T-helper 1 cell (primary cell): ENCODE measurements at regions not wholly inside any gene's neighbourhood (a gene's known extent, or its start where the extent isn't known, plus 50 kb on each side); places are given as distances from the start of the nearest gene placed in this dataset.

Experiments
- DNase-seq, 5 donors: peaks; one replicate each; pipeline ENCODE4 v3.0.0-alpha.2; 2012 to 2020

DNA sequence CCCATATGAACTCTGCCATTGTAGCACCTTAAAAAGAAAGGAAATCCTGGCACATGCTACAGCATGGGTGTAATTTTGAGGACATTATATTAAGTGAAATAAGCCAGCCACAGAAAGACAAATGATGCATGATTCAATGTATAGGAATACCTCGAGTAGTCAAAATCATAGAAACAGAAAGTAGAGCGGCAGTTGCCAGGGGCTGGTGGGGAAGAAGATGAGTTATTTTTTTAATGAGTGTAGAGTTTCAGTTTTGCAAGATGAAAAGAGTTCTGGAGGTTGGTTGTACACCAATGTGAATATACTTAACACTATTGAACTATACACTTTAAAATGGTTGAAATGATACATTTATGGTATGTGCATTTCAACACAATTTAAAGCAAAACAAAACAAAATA is 133.0 kb downstream of the ZDHHC21 start:
- peak in 1 of 5 donors; percentile 33 for DNase-seq

DNA sequence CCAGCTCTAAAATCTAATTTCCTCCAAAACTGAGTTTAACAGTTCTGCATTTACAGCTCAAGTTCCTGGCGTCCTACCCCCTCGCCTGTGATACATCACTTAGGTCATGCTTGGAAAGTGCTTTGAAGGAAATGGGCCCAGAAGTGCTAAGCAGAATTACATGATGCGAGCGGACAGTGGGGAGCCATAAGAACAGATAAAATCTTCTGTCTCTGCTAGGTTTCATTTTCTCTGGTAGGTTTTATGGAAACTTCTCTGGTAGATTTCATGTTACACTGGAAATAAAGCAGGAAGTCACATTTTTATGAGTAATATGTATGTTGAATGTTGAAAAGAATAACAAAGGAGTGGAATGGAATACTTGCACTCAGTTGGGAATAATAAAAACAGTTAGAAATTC is 138.3 kb downstream of the ZDHHC21 start:
- no peak for DNase-seq

DNA sequence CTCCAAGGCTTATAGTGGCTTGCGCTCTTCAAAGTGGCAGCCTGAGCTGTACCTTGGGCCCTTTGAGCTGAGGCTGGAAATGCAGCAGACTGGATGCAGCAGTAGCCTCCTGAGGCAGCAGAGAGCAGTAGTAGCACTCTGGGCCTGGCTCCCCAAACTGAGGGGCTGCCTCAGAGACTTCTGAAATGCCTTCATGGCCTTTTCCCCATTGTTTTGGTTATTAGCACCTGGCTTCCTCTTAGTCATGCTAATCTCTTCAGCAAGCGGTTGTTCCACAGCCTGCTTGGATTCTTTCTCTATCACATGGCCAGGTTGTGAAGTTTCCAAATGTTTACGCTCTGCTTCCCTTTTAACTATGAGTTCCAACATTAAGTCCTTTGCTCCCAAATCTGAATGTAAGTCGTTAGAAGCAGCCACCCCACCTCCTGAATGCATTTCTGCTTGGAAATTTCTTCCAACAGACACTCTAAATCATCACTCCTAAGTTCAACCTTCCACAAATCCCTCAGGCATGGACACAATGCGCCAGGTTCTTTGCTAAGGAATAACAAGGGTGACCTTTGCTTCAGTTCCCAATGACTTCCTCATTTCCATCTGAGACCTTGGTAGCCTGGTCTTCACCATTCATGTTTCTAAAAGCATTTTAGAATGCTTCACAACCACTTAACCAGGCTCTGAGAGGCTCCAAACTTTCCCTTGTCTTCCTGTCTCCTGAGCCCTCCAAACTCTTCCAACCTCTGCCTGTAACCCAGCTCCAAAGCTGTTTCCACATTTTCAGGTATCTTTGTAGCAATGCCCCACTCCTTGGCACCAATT is 145.8 kb downstream of the ZDHHC21 start:
- DNase-seq: no peak

DNA sequence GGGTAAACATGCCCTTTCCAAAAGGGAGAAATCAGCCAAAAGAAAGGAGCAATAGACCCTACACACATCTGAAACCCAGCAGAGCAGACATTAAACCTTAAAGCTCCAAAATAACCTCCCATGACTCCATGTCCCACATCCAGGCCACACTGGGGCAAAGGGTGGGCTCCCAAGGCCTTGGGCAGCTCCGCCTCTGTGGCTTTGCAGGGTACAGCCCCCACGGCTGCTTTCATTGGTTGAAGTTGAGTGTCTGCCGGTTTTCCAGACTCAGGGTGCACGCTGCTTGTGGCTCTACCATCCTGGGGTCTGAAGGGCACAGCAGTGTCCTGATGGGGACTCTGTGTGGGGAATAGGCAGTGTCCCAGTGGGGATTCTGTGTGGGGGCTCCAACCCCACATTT is 146.5 kb downstream of the ZDHHC21 start:
- DNase-seq: no peak

DNA sequence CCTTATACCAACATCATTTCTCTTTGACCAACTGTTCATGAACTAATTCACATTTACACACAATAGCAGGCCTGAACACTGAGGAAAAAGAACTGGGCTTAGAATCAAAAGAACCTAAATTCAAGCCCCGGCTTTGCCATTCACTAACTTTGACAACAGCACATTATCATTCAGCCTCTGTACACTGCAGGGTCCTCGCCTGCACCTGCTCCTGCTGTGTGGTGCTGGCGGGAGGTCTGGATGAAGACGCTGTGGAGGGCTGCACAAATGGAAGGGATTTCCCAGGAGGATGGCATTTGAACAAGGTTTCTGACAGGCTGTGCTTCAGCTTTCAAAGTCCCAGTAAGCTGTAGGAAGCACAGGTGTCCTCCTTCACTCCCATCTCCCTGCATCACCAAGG is 151.2 kb downstream of the ZDHHC21 start:
- DNase-seq: no peak

DNA sequence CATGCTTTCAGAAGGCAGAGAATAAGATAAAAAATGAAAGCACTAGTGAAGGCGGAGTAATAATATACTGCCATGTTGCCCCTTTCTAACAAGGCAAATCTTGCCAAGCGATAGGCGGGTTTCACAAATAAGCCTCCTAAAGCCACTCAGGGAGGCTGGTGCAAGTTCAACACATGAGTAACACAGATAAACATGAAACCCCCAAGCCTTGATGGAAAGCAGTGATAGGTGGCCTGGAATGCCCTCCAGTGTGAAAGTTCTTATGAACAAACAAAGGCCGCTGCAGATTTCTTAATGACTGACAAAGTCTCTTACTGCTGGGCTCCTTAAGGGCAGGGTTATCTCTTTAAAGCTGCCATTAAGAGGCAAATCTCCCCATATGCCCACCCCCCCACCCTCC is 154.7 kb downstream of the ZDHHC21 start:
- DNase-seq: no peak

DNA sequence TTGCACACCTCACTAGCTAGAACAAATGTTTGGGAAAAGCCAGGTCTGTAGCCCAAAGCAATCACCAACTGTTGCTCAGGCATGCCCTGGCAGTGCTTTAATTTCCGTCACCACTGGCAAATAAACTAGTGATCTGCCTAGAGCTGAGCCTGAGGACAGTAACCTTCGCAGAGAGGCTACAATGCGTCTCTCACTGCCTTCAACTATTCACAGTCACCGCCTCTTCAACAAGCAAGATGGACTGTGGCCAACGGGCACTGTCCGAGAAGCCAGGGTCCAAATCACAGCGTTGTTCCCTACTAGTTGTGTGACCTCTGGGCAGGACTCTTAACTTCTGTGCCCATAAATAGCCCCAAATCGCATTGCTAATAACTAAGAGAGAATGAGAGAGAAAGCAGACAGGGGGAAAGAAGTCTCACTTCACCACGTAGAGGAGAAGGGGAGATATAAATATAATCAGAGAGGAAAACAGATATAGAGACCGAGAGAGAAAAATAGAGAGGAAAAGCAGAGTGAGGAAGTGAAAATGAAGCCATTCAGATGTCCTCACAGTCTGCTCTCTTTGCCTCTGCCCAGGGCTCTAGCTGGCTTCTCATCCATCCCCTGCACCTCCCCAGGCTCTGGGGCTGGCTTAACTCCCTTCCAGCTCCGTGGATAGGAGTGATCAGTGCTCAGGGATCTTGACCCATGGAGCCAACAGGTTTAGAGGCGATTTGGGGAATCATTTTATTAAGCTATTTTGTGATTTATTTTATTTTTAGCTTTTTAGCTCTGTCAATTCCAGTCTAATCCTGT is 157.9 kb downstream of the ZDHHC21 start:
- no peak for DNase-seq

DNA sequence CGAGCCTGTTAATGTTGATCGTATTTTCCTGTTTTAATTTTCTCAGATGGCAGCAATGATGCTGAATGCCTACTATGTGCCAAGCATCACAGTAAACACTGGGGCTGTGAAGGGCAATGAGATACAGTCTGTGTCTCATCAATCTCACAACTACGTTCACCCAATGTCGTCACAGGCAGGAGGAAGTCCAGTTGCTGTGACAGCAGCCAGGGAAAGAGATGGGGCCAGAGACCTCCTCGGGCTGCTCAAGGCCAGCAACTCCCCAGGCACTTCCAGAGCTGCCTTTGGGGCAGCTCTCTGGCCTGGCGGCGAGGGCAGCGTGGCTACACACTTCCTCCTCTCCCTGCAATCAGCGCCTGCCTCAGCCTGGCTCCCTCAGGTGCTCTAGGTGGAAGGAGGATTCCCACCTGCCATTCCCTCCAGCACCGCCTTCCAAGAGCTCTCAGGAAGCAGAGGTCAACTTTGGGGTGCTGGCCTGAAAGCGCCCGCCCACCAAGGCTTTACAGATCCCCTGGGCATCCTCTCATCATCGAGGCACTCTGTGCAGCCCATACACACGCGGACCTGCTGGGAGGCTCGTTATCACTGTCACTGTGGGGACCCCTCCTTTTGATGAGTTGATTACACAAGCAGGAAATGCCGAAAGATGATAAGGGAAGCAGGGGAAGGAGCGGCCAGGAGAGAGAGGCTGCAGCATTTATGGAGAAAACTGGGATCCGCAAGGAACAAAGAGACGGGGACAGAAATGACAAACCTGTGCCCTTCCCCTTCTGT is 159.2 kb downstream of the ZDHHC21 start:
- DNase-seq: no peak

DNA sequence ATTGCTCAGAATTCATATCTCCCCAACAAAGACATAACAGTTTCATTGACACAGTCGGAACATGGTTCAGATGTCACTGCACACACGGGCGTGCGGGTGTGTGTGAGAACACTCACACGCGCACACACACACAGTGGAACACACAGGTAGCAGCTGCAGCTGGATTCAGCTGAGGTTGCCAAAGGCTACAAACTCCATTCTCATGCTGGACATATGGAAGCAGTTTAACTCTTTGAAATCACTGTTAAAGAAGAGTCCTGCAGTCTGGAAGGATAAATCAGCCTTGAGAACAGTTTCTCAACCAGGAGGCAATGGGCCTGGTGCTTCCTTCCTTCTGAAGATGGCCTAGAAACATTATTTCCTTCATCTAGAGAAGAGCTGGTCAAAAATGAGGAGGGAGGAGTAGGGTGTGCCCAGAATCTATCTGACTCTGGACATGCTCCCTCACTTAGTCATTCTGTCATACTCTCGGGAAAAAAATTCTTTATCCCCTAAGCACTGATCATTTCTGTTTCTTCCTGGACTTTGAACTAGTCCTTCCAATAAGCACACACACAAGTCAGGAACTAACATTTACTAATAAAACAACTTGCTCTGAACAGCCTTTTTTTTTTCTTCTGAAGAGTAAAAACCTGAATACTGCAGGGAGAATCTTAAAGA is 160.6 kb downstream of the ZDHHC21 start:
- no peak for DNase-seq

DNA sequence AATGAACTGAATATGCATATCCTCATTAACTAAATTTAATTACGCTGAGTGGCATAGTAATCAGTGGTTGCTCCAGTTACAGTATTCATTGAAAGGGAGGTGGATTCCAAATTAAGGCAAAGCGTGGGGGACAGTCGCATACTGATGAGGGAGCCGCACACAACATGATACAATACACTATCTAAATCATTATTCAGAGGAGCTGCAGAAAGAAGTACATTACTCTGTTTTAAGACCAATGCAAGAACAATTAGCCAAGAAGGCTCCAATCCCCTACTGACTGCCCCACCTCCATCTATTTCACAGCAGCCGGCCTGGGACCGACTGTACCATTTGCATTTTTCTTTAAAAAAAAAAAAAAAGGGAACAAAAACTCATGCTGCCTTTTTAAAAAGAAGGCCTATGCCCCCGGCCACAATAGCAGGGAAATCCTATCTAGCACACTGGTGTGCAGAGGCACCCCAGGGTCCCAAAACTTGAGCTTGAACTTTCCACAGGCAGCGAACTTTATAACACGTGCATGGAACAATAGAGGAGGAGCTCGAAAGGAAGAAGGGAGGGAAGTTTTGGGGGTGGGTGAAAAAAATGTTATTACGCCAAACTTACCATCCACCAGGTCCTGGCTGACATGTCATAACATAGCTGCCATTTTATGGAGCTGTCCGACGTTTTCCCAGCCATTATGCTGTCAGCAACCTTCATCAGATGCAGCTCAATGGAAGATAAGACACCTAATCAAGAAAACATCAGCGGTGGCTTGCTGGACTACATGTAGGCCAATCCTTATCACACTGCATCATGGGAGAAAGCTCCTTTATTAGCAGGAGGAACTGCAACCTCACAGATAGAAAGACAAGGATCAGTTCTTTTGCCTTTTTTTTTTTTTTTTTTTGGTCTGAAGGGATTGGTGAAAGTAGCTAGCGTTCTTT is 161.6 kb downstream of the ZDHHC21 start:
- no peak for DNase-seq

DNA sequence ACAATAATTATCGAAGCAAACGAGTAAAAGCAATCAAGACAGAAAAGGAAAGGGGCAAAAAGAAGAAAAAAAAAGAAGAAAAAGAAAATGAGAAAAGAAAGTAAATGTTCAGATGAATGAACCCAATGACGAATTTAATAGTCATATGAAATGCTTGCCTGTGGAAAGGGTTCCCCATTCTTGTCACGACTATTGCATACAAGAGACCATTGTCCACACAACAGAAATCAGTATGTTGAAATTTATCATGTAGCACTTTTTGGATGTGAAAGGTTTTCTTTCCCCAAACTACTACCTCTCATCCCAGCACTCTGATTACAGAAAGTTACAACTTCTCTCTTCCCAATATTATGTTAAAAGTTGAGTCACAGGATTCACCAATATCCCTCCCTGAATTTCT is 162.4 kb downstream of the ZDHHC21 start:
- DNase-seq: no peak

DNA sequence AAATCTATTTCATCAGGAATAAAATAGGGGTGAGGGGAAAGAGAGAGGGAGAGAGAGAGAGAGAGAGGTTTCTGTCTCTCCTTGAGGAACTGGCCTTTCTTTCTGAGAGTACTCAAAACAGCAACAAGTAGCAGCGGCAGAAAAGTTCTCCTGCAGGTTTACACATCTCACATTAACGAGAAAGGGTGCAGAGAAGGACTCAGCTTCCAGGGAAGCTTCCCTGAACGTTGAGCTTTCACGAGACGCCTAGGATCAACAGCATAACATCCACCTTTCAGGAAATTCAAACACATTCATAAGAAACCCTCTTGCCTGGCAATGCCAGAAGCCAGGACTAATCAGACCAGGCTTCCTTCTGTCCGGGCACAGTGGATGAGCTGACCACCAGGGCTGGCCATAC is 162.9 kb downstream of the ZDHHC21 start:
- DNase-seq: no peak

DNA sequence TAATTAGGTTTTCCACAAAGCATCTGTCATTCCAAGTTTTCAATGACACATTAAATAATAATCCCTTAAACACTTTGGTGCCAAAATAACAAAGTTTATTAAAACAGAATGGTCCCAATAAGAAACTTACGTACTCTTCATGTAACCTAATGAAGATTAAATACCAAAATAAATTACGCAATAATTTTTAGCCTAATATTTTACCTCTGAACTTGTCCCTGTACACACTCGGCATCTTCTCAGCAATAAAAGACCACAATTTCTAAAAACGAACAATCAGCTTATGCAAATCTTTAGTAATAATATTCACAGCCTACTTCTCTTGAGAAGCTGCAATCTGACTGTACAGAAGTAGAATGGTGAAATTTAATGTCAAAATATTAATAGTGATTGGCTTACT is 163.6 kb downstream of the ZDHHC21 start:
- no peak for DNase-seq

DNA sequence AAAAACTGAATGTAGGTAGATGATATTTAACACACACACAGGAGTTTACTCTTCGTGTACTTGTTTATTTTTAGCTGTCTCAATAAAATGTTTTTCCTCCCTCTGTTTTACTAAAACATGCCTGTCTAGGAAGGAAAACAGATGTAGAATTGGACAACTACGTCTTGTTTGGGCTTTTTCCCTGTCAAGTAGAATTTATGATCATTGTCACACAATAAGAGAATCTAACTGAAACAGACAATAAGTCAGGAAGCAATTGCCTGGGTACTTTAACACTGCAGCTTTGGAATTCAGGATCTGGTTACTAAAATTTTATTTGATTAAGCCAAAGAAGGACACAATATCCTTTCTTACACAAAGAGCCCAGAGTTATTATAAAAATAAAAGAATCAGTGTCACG is 164.2 kb downstream of the ZDHHC21 start:
- DNase-seq: no peak

DNA sequence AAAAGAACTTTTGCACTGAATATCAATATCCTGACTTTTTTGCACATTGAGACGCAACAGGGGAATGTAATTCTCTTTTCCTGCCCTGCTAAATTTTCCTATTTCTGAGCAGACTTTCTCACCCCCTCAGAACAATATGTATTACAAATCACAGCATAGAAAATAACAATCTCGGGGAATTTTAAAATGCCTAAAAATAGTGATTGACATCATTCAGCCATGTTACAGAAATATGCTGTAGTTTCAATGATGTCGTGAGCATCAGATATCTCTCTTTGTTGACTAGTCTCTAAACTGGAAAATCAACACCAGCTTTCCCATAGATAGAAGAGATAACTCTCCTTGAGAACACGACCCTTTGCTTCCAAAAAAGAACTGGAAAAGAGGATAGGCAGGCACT is 166.7 kb downstream of the ZDHHC21 start:
- DNase-seq: no peak

DNA sequence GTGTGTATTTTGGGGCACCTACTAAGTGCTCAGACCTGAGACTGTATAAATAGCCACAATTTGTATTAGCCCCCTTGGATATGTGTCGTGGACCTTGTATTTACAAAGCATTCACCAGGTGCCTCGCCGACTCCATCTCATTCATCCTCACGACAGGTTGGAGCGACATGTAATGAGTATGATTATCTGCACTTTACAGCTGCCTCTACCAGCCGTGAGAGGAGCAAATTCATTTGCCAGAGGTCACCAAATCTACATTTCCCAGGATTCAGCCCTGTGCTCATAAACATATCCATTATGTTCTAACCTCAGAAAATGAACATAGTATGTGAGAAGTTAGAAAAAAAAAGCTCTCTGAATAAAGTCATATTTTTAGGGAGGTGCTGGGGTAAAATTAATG is 167.4 kb downstream of the ZDHHC21 start:
- DNase-seq: no peak

DNA sequence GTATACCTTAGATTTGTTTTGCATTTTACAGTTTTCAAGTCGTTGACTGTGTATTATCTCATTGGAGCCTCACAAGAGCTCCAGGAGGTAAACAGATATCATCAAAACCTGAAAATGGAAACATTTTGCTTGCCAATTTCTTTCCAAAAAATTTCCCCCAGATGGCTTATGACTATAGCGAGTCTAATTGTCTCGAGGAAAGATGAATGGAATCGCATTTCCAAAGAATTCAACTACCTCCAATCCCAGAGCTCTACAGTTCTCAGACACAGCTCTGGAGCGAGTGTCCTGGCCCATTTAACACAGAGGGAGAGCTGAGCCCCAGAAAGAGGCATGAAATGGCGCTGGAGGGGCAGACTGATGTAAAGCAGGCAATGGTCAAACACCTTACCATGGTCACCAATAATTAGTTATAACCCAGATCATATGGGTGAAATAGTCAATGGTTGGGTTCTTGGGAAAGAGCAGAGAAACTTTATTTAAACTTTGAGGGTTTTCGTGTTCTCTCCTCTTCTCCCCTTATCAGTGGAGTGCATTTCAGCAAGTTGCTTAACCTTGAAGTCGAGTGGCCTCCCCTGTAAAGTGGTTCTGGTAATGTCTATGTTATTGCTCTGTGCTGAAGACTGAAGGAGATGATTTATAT is 168.2 kb downstream of the ZDHHC21 start:
- no peak for DNase-seq

DNA sequence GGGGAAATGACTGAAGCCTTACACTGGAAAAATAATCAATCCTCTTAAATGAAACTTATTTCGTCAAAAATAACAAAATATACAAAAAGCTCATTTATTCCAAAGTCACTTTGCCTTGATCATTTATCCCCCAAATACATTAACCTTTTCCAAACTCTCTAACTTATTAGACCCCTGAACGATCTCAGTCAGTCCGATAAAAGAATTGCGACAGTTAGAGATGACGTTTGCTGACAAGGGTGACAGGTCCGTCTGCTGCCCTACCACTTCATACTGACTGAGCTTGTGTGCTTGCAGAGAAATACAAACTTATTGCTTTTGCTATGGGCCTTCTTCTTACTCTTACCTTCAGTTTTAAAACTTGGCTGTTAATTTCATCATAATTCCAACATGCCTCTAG is 169.7 kb downstream of the ZDHHC21 start:
- DNase-seq: no peak

DNA sequence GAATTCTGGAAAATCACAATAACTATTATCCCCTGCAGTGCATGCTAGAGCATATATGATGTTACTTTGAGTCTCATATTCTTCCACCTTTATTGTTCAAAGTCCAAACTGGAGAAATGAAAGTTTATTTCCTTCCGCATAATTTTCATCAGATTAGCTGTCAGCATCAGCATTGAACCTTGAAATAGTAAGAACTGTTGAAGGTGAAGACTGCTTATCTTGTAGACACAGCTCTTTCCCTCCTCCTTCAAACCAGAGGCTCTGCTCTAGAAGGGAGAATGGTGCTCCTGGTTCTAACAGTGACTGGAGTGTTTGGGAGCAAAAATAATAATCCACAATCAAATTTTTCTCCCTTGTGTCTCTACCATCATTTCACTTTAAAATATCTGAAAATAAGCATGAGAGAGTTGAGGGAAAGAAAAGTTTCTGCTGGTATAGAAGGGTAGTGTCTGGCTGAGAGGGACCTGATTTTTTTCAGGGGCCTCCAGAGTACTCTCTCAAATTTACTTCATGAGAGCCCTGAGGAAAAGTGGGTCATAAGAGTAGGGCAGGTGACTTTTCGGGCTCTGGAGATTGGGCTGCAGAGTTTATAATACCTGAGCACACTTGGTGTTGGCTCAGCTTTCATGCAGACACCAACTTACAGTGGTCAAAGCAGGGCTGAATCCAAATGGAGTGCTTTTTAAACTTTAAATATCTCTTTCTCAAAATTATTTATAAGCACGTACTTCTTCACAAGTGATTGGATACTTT is 170.4 kb downstream of the ZDHHC21 start:
- DNase-seq: no peak

DNA sequence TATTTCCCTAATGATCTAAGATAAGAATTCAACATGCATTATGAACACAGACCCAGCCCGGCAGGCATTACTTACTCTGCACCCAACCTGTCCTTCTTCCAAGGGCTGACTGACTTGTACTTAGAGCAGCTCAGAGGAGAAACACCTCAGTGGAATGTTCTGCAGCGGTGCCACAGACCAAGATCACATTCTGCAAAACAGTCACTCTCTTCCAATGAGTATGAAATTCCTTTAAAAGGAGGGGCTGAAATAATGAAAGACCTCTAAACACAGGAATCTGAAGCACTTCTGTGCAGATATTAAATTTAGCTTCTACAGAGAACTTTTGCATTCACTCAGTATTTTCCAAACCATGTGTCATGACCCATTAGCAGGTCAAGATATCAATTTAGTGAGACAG is 172.9 kb downstream of the ZDHHC21 start:
- DNase-seq: no peak
